ENCODE measurements at regions not wholly inside any gene's neighbourhood (a gene's known extent, or its start where the extent isn't known, plus 50 kb on each side); places are given as distances from the start of the nearest gene placed in this dataset.
A peak's percentile ranks its signal among the peaks of the same experiment; 100 is the strongest.

DNA sequence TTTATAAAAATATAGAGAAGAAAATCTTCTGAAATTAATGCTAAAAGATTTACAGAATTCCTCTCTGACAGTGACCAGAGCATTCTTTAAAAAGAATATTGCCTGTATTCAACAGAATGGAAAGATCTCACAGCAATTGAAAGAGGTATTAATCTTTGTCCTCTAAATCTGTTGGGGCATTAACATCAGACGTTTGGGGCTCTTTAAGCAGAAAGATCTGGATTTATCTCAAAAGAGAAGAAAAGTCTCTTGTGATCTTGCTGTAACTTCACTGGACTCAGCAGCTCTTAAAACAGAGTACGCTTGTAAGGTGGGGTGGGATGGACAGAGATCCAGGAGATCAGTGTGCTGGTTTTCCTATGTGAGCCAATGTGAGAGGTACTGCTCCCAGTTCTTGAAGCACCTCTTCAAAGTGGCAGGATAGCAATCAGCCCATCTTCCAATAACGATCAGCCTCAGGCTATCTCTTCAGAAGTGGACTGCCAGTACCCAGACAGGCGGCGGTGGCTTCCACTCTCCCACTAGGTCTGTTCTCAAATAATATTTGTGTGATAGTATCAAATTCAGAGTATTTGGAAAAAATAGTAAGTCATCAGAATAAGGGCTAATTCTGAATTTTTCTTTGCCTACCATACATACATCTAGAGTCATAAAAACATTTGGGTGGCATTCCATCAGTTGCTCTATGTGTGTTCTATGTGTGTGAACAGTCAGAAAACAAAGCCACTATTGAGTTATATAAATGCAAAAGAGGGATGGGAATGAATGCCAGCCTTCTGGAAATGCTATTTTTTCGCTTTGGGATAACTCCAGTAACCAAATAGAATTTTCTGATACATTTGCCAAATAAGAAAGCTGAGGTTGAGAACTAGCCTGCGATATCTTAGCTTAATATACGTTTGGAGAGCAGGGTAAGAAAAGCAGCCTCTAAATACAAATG, 237.4 kb upstream of the RGS6 start:
- Histone ChIP-seq H3K27me3 (ENCODE audit: low read depth) (no peaks in the 10 kb centered on the region), H3K4me1 (peaks cover 10% of the 10 kb centered on the region), H3K4me3 (no peak overlapping the region), H3K27ac (peak overlapping the region; percentile 13), H3K36me3 (no peaks in the 10 kb centered on the region), H3K9me3 (no peaks in the 10 kb centered on the region)
- TF ChIP-seq, protein P1, sequence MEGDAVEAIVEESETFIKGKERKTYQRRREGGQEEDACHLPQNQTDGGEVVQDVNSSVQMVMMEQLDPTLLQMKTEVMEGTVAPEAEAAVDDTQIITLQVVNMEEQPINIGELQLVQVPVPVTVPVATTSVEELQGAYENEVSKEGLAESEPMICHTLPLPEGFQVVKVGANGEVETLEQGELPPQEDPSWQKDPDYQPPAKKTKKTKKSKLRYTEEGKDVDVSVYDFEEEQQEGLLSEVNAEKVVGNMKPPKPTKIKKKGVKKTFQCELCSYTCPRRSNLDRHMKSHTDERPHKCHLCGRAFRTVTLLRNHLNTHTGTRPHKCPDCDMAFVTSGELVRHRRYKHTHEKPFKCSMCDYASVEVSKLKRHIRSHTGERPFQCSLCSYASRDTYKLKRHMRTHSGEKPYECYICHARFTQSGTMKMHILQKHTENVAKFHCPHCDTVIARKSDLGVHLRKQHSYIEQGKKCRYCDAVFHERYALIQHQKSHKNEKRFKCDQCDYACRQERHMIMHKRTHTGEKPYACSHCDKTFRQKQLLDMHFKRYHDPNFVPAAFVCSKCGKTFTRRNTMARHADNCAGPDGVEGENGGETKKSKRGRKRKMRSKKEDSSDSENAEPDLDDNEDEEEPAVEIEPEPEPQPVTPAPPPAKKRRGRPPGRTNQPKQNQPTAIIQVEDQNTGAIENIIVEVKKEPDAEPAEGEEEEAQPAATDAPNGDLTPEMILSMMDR (IDR thresholded peaks at IDR 0.05): no peak
- no peak for DNase-seq
- ATAC-seq: peak in 1 of 2 donors; percentile 15
- intact Hi-C loops (cut with DNase I): no loop called here

DNA sequence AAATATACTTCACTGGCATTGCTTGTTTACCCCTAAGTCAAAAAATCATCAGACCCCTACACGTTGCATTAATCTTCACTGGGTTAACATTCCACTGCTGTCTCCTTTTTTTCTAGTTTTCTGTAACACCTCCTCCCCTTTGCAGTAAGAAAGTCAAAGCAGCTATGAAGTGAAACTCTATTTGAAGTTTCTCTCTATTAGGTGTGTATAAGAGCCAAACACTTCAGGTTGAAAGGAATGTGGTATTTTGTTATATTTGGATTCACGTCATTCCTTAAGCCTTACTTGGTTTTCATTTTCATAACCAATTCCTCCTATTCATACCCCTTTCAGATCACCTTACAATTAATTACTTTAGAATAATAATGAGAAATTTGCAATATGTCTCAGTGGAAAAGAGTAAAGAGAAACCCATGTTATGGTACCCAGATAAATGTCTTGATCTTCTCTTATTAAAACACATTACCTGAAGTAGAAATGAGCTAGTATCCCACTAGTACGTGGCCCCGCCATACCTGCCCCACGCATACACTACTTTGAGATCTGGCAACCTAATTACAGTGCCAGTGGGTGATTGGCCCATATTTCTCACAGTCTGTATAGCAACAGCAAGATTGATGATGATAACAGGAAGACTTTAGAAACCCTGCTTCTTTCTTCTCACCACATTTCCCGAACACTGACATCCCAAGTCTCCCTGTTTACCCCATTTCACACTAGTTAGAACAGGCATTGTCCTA, 236.4 kb upstream of the RGS6 start:
- H3K36me3 ChIP-seq: no peaks in the 10 kb centered on the region
- no peaks in the 10 kb centered on the region for H3K27me3 ChIP-seq (ENCODE audit: low read depth)
- intact Hi-C loops (cut with DNase I): no loop called here
- DNase-seq (no peak), ATAC-seq (peak; percentile 56 to 90)
- TF ChIP-seq, protein P1 (IDR thresholded peaks at IDR 0.05): no peak
- H3K4me3 ChIP-seq: no peak overlapping the region
- H3K4me1 ChIP-seq: peaks cover 10% of the 10 kb centered on the region
- no peaks in the 10 kb centered on the region for H3K9me3 ChIP-seq
- H3K27ac ChIP-seq: peak overlapping the region; percentile 13

DNA sequence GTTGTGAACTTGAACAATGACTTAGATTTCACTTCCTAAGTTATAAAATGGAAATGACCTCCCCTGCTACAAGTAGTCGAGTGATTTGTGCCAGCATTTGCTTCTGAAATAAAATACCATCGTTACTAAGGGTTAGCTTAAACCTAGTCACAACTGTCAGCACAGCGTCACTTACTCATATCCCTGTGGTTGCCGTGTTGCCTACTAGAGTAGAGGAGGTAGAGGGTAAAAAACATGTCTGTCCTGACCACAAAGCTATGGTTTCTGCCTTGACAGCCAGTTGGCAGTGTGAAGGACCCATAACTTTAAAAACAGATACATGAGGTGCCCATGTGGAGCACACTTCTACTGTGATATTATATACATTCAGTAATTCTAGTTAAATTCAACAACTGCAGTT, 234.2 kb upstream of the RGS6 start:
- intact Hi-C loops (cut with DNase I): no loop called here
- Histone ChIP-seq H3K27ac (no peak overlapping the region), H3K4me3 (no peak overlapping the region)

DNA sequence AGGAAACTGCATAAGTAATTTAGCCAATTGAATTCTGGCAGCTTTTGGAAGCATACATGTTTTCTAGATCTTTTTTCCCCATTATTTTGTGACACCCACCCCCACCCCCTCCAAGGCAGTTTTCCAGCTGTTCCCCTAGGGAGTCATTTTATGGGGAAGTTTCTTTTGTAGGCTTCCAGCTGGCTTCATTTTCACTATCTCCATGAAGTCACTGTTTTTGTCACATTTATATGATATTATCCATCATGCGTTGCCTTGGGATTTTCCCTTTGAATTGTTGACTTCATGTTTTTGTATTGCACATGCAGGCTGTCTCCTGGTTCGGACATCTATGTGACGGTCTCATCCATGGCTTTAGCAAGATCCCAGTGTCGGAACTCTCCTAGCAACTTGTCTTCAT, 233.6 kb upstream of the RGS6 start:
- no peaks in the 10 kb centered on the region for H3K27me3 ChIP-seq (ENCODE audit: low read depth)
- no peaks in the 10 kb centered on the region for H3K4me1 ChIP-seq
- H3K36me3 ChIP-seq: no peaks in the 10 kb centered on the region
- H3K27ac ChIP-seq: no peak overlapping the region
- H3K4me3 ChIP-seq: no peak overlapping the region
- TF ChIP-seq, protein P1 (IDR thresholded peaks at IDR 0.05): no peak
- intact Hi-C loops (cut with DNase I): no loop called here
- ATAC-seq (no peak), DNase-seq (no peak)
- H3K9me3 ChIP-seq: no peaks in the 10 kb centered on the region

More for the DNA sequence above, 234.2 kb upstream of the RGS6 start:
- H3K36me3 ChIP-seq: no peaks in the 10 kb centered on the region
- H3K27me3 ChIP-seq (ENCODE audit: low read depth): no peaks in the 10 kb centered on the region
- TF ChIP-seq, protein P1 (IDR thresholded peaks at IDR 0.05): no peak
- no peak for DNase-seq
- no peaks in the 10 kb centered on the region for H3K9me3 ChIP-seq
- ATAC-seq: no peak
- H3K4me1 ChIP-seq: peaks cover 2% of the 10 kb centered on the region

DNA sequence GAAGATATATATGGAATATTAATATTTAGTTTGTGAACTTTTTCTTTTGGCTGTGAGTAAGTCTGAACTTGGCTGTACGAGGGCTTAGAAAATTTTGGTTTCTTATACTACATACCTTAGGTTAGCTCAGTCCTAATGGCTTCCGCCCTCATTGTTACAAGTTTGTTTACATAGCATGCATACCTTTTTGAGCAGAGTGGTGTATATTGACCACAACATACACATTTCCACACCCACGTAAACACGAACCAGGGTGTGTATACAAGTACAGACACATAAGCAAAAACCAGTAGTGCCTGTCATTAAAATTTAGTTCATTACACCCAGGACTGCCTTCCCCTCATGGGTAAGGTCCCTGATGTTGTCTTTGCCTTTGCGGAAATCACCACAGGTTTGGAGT, 230.2 kb upstream of the RGS6 start:
- H3K4me3 ChIP-seq: no peak overlapping the region
- no peaks in the 10 kb centered on the region for H3K27me3 ChIP-seq (ENCODE audit: low read depth)
- ATAC-seq (no peak), DNase-seq (no peak)
- H3K36me3 ChIP-seq: no peaks in the 10 kb centered on the region
- TF ChIP-seq, protein P1 (IDR thresholded peaks at IDR 0.05): no peak
- H3K4me1 ChIP-seq: no peaks in the 10 kb centered on the region
- intact Hi-C loops (cut with DNase I): no loop called here
- H3K9me3 ChIP-seq: no peaks in the 10 kb centered on the region
- H3K27ac ChIP-seq: no peak overlapping the region
